HL-60 (cell line): ENCODE measurements at regions not wholly inside any gene's neighbourhood (a gene's known extent, or its start where the extent isn't known, plus 50 kb on each side); places are given as distances from the start of the nearest gene placed in this dataset.

Experiments used
- DNase-seq, 2 experiments: peaks; one replicate each; pipeline ENCODE4 v3.0.0-alpha.2; 2010 to 2020; ENCODE audit warnings: low read depth in 1 of 2, low spot score in 1 of 2
- H3K27ac ChIP-seq: fragments of 250-450 bp; sonication (Bioruptor Pico); replicated peaks from 2 replicates; pipeline ENCODE4 v1.5.1; 2020; ENCODE audit warnings: mild to moderate bottlenecking, moderate library complexity
- H3K27me3 ChIP-seq: fragments of 250-450 bp; sonication (Bioruptor Pico); 2 replicates; pipeline ENCODE4 v1.5.1; 2021; ENCODE audit warnings: mild to moderate bottlenecking, moderate library complexity; ENCODE audit not compliant: insufficient read depth, poor library complexity, severe bottlenecking
- H3K4me3 ChIP-seq: replicated peaks from 2 replicates; pipeline ENCODE4 v1.5.1; 2011; ENCODE audit warnings: mild to moderate bottlenecking, control low read depth, low read length; ENCODE audit not compliant: insufficient read depth
- CTCF ChIP-seq: IDR thresholded peaks from one replicate; pipeline ENCODE4 v1.5.1; 2011; ENCODE audit warnings: low read length, control low read depth, inconsistent platforms; ENCODE audit not compliant: insufficient read depth
- GABPA ChIP-seq: IDR thresholded peaks from 2 replicates; pipeline ENCODE4 v1.6.1; 2012; ENCODE audit warnings: low read depth
- POLR2AphosphoS5 ChIP-seq: IDR thresholded peaks from 2 replicates; pipeline ENCODE4 v1.6.1; 2012; ENCODE audit warnings: low read depth
- REST ChIP-seq: IDR thresholded peaks from 2 replicates; pipeline ENCODE4 v1.6.1; 2012; ENCODE audit warnings: low read depth; ENCODE audit not compliant: insufficient replicate concordance
- SPI1 ChIP-seq: IDR thresholded peaks from 2 replicates; pipeline ENCODE4 v1.6.1; 2012; ENCODE audit warnings: low read depth, mild to moderate bottlenecking, borderline replicate concordance

DNA sequence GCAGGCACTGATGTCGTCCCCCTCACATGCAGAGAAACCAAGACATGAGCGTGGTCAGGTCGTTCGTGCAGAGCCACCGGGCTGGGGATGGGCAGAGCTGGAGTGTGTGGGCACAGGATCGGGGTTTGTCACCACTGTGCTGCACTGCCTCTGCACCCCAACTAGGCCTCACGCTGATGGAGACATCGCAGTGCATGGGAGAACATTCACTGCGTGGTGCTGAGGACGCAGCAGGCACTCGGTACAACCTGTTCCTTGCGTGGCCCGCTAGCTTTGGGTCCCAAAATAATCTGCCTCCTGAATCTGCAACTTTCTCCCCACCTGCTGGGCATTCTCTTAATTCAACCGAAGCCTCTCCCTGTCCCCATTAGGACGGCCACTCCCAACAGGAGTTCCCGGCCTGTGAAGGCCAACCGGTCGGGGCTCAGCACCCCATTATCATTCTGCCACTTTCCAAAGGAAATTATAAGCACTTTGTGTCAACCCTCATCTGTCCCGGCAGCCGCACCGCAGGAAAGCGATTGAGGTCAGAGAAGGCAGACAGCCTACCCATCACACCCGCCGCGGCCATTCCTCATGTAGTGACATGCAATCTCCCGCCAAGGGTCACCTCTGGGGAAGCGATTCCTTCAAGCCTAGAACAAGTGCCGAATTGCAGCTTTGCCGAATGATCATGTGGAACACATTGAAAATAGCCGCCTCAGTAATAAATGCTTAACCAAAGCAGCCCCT is 490.4 kb downstream of the MN1 start:
- no peak for TF ChIP-seq REST
- TF ChIP-seq SPI1: no peak
- no peak for TF ChIP-seq CTCF
- no peak for TF ChIP-seq POLR2AphosphoS5
- TF ChIP-seq GABPA: no peak
- no peak for DNase-seq
- Histone ChIP-seq H3K27me3 (peaks cover 2% of the 10 kb centered on the region), H3K4me3 (no peak overlapping the region), H3K27ac (no peak overlapping the region)

GRCh38 chr22:27311698-27312550 is 489.6 kb downstream of the MN1 start:
- H3K27me3 ChIP-seq: peaks cover 2% of the 10 kb centered on the region
- H3K4me3 ChIP-seq: no peak overlapping the region
- DNase-seq: no peak
- no peak overlapping the region for H3K27ac ChIP-seq
- no peak for TF ChIP-seq GABPA
- no peak for TF ChIP-seq SPI1
- no peak for TF ChIP-seq POLR2AphosphoS5
- TF ChIP-seq REST: no peak
- no peak for TF ChIP-seq CTCF

- H3K4me3 ChIP-seq: no peak overlapping the region
- peaks cover 2% of the 10 kb centered on the region for H3K27me3 ChIP-seq
- H3K27ac ChIP-seq: no peak overlapping the region
- no peak for DNase-seq
- no peak for TF ChIP-seq SPI1
- TF ChIP-seq CTCF: no peak
- no peak for TF ChIP-seq GABPA
- no peak for TF ChIP-seq REST
- no peak for TF ChIP-seq POLR2AphosphoS5
Measured at GRCh38 chr22:27312565-27312964, 489.0 kb downstream of the MN1 start.
